ENCODE measurements at regions not wholly inside any gene's neighbourhood (a gene's known extent, or its start where the extent isn't known, plus 50 kb on each side); places are given as distances from the start of the nearest gene placed in this dataset.
"Not testable (repeated sequence)": the region's sequence is repeated elsewhere in the genome, so short reads cannot be mapped to it uniquely, and the experiment has no call there.

GRCh38 chr13:21243045-21243897 is 66.8 kb downstream of the MRPL57 start (continued):
- TF ChIP-seq HIC2 (CRISPR knock-in tag; IDR thresholded peaks at IDR 0.05; ENCODE audit: low read depth), result no peak
- TF ChIP-seq ZNF274 (CRISPR knock-in tag; IDR thresholded peaks at IDR 0.05), result no peak
- TF ChIP-seq GATA4 (IDR thresholded peaks at IDR 0.05; ENCODE audit: borderline replicate concordance, low read depth), result no peak
- TF ChIP-seq ZNF350 (CRISPR knock-in tag; IDR thresholded peaks at IDR 0.05; ENCODE audit: borderline replicate concordance, low read depth), result no peak
- TF ChIP-seq AGO1 (IDR thresholded peaks at IDR 0.05; ENCODE audit: low read depth, low read length, poor library complexity, severe bottlenecking), result no peak
- no peak for TF ChIP-seq TEAD3 (CRISPR knock-in tag; optimal IDR thresholded peaks at IDR 0.05; ENCODE audit: borderline replicate concordance)
- no peak for TF ChIP-seq PRDM4 (CRISPR knock-in tag; IDR thresholded peaks at IDR 0.05; ENCODE audit: borderline replicate concordance)
- no peak for TF ChIP-seq ATF3 (CRISPR knock-in tag; IDR thresholded peaks at IDR 0.05)
- no peak for TF ChIP-seq ZNF703 (CRISPR knock-in tag; IDR thresholded peaks at IDR 0.05; ENCODE audit: borderline replicate concordance)
- TF ChIP-seq ZNF10 (CRISPR knock-in tag; IDR thresholded peaks at IDR 0.05; ENCODE audit: borderline replicate concordance, low read depth), result no peak
- no peak for TF ChIP-seq KLF12 (CRISPR knock-in tag; IDR thresholded peaks at IDR 0.05; ENCODE audit: borderline replicate concordance)

GRCh38 chr13:21243898-21244184 is 67.4 kb downstream of the MRPL57 start:
- POLR2A ChIA-PET; BruUV-seq (replicated peaks): not testable (repeated sequence)
- WGBS (ENCODE audit: low lambda C conversion rate), result 68% methylated on average over 1 of the region's 1 CpG

More at GRCh38 chr13:21243898-21244184, 67.4 kb downstream of the MRPL57 start:
- intact Hi-C loops (cut with micrococcal nuclease; ENCODE audit: unreplicated experiment); H3K79me2 ChIP-seq (ENCODE audit: insufficient read depth, low read length); FAIRE-seq; H3K27me3 ChIP-seq (ENCODE audit: control insufficient read depth in 1 of 2, insufficient read depth in 2 of 2, low read length in 2 of 2); H3K4me2 ChIP-seq (ENCODE audit: low read depth, low read length); H3K9ac ChIP-seq (ENCODE audit: insufficient read depth, low read depth, low read length); H3K27ac ChIP-seq (ENCODE audit: extremely low read length, insufficient read depth, low read length); H3K4me1 ChIP-seq (ENCODE audit: insufficient read depth, low read length); CTCF ChIA-PET (ENCODE audit: low intra/inter-chr PET ratio, low total read pairs); H3K4me3 ChIP-seq (replicated peaks in 1 of 3; ENCODE audit: insufficient read depth in 1 of 3, low read depth in 2 of 3, low read length in 3 of 3); ATAC-seq; DNase-seq (ENCODE audit: low spot score); H3K36me3 ChIP-seq (replicated peaks in 1 of 2; ENCODE audit: control insufficient read depth in 1 of 2, insufficient read depth in 2 of 2, low read length in 2 of 2); H3K9me3 ChIP-seq (ENCODE audit: low read length); H4K20me1 ChIP-seq (ENCODE audit: insufficient read depth, low read length); in situ Hi-C loops (cut with HindIII; ENCODE audit: extremely low pct_ligation_motif_present, low pct_unique_long_range_greater_than_20kb); H2AFZ ChIP-seq (ENCODE audit: low read length): not testable (repeated sequence)
